Ammon's horn (tissue), 1 donor: ENCODE measurements at regions not wholly inside any gene's neighbourhood (a gene's known extent, or its start where the extent isn't known, plus 50 kb on each side); places are given as distances from the start of the nearest gene placed in this dataset.

ENCODE experiments used
- DNase-seq: peaks from one replicate; pipeline ENCODE4 v3.0.0-alpha.2; 2016; ENCODE audit warnings: low spot score

DNA sequence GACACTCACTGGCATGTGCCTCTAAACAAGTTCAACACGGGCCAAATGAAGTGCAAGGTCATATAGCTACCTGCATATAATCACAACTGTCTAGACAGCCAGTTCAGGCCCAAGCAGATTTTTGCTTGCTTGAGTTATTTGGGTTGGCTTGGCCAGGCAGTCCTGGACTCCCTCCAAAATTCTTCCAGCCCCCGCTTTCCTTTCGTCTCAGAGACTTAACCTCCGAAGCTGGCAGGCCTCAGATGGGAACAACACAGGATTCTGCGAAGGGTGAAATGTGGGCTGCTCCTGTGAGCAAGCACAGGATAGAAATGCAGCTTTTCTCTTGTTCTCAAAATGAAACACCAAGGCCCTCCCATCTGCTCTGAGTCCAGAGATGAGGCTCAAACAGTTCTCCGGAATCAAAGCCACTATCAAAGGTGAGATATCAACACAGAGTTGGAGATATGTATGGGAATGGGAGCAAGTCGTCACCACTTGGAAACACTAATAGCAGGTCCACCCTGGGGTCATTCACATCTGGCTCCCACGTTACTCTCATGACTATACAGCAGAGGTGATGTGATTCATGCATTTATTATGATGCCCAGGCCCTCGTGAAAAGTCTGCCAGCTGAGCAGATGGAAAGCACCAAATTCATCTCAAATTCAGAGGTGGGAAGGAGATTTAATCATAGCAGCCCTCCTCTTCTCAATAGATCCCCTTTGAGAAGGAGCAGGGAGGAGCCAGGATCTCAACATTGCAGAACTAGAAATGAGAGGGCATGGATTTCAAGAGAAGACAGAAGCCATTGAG is 389.8 kb downstream of the NUAK1 start:
- DNase-seq = peak; percentile 50

- DNase-seq = no peak
These were observed 388.7 kb downstream of the NUAK1 start for GRCh38 chr12:105750096-105750495.

DNA sequence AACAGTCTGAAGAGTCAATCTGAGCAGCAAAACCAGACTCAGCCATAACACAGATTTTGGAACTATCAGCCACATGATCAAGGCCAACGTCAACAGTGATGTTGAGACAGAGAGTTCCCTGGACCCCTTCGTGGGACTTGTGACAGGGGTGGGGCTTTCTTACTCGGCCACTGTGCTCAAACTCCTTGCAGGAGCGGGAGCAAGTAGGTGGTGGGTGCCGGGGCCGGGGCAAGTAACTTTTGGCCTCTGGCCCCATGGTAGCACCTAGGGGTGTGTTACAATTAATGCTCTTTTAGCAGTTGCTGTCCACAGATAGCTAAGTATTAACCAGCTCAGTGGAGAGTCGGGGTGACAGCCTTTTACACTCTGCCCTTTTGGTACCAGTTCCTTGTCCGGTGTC is 384.4 kb downstream of the NUAK1 start:
- DNase-seq = no peak

DNA sequence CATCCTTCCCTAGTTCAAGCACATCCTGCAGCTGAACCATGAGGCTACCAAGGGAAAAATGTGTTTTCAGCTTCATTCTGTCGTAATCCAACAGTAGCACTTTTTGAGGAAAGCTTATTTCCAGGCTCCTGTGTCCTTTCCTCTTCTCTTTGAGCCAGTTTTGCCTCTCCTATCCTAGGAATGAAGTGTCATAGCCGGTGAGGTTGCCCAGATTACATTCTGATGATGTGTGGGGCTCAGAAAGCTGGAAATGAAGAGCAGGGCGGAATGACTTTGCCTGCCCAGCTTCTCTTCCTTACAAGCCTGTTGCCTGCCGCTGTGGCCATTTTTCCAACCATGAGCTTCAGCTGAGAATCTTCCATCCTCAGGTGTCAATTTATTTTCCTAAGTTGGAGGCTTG is 381.8 kb downstream of the NUAK1 start:
- no peak for DNase-seq

DNA sequence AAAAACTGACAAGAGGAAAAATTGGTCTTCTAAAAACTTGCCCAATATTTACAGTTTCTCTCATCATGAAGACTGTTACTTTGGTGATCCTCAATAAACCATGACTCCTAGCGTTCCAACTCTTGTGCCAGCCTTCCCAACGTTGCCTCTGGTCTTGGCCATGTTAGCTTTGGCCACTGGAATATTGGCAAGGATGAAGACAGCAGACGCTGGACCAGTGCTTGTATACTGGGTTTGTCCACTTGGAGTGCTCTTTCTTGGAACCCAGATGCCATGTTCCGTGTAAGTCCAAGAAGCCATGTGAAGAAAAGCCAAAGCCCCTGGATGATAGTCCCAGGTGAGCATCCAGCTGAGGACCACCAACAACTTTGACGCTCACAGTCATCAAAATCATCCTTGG is 379.6 kb downstream of the NUAK1 start:
- DNase-seq = no peak

DNA sequence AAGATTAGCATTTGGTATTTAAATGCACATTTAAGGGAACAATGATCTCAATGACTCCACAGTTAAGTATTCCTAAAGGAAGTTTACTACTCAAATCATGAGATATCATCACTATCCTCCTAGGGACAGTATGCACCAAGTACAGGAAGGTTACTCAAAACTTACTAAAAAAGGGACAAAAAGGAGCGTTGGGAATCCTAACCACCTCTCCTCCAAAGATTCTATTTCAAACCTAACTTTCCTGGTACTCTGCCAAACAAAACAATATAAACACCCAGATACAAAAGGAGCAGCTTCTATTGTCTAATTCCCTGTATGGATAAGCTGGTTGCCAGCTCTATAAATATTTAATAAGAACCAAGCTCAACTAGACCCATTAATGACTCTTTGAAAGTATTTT is 377.7 kb downstream of the NUAK1 start:
- no peak for DNase-seq

GRCh38 chr12:105764216-105764835 is 374.4 kb downstream of the NUAK1 start:
- no peak for DNase-seq

- no peak for DNase-seq
These were observed 373.4 kb downstream of the NUAK1 start for GRCh38 chr12:105765053-105766014.

GRCh38 chr12:105766029-105766428 is 372.7 kb downstream of the NUAK1 start:
- DNase-seq = no peak

GRCh38 chr12:105769486-105769885 is 369.3 kb downstream of the NUAK1 start:
- DNase-seq = no peak

GRCh38 chr12:105773471-105773870 is 365.3 kb downstream of the NUAK1 start:
- DNase-seq = peak; percentile 51

- no peak for DNase-seq
These were observed 364.7 kb downstream of the NUAK1 start for GRCh38 chr12:105774037-105774436.

GRCh38 chr12:105775343-105775742 is 363.4 kb downstream of the NUAK1 start:
- DNase-seq = no peak

DNA sequence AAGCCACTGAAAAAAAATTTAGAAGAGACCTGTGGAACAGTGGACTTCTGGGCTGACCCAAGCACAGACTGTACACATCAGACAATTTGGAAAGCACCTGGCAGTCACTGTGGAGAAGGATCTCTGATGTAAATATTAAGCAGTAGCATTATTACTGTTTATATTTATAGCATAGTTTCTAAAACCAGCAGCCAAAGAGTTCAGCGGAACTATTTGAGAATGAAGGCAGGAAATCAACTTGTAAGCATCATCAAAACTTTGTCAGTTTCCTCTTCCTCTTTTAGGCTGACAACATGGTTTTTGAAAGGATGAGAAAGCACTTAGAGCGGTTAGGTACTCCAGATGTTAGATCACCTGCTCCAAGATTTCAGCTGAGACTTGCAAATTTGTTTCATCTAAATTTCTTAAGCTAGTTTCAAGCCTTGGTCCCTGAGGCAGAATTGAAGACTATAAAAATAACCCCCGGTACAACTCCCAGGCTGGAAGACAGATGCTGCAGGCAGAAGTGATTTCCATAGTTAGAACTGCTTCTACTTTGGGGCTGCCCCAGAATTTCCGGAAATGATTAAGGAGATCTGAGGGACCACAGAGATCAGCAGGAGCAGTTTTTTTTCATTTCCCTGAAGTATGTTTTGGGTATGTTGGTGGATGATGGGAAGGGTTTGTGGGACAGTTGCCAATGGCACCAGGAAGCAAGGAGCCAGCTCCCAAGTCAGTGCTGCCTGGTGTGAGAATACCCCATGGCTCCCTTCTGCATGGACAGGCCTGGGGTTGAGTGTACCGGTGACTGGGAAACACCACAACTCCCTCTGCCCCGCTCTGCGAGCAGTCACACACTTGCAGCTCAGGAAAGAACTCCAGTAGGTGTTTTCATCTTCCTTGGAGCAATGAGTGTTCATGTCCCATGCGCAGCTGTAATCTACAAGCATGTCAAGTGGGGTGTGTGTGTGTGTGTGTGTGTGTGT is 354.5 kb downstream of the NUAK1 start:
- DNase-seq = peak; percentile 9

DNA sequence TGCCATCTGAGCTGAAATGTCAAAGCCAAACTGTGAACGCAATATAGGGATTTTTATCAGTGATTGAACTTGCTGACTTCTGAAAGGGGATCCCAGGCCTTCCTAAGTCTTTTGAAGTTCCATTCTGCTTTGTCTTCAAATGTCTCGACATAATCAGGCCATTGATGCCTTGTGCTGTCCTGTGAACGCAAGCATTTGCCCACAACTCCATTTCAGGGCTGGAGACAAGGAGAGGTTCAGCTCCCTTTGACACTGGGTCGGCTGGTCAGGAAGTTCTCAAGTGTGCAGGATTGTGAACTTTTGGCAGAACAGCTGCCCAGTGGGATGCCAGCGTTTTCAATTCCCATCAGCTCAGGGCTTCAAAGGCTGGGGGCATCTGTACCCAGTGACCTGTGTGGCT is 345.3 kb downstream of the NUAK1 start:
- DNase-seq = no peak

DNA sequence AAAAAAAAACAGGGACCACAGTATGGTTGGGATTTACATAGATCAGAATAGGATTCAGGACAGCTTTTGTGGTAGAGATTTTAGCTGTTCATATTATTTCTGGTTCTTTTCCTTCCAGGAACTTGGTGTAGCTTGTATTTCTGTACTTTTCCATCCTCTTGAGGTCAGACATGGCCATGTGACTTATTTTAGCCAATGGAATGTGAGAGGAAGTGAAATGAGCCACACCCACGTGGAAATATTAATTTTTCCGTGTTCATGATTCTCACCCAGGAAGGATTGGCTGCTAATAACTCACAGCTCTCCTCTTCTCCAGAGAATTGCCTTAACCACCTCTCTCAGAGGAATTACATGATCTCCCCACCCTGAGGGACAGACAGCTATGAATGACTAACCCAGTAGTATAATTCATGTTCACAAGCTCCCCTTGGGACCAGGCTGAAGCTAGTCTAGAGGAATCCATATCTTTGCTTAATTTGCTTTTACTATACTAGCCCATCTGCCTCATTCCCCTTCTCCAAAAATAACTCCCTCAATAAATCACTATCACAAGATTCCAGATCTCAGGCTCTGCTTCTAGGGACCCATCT is 340.4 kb downstream of the NUAK1 start:
- DNase-seq = no peak

DNA sequence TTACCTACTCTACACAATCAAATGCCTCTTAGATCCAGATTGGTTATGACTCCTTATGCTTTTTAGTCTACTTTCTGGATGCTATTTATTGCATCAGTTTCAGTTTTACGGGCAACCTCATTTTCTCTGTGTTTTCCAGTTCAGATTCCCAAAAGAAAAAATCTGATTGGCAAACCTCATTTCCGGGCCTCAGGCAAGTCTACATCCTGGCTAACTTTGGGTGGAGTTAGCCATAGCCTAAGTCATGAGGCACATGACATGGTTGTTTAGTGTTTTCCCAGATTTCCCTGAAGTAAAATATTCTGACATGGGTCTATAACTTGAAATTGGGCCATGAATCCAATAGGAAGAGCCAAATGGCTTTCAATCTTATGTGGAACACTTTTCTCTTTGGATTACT is 339.7 kb downstream of the NUAK1 start:
- no peak for DNase-seq

GRCh38 chr12:105801351-105801750 is 337.4 kb downstream of the NUAK1 start:
- no peak for DNase-seq

GRCh38 chr12:105803292-105803691 is 335.5 kb downstream of the NUAK1 start:
- DNase-seq = no peak

DNA sequence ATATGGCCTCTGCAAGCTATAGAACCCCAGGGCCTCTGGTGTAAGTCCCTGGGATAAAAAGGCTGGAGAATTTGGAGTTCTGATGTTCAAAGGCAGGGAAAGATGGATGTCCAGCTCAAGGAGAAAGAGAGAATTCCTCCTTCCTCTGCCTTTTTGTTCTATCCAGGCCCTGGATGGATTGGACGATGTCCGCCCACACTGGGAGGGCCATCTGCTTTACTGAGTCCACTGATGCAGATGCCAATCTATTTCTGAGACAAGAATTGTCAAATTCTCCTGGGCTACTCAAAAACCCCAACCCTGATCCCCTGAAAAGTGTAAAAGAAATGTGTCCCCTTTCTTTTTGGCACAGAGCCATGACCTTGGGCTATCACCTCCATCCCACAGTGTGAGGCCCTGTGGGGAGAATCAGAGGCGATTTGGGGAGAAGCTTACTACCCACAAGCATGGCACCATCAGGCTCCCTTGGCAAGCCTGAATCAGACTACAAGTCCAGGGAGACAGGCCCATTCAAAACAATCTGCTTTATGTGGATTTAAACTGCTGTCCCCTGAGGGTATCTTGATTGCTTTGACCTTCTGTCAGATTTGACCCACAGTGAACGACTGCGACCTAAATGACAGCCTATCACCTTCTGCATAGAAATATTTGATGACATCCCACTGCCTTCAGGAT is 334.0 kb downstream of the NUAK1 start:
- DNase-seq = no peak
